HCT116 (cell line): ENCODE measurements at regions not wholly inside any gene's neighbourhood (a gene's known extent, or its start where the extent isn't known, plus 50 kb on each side); places are given as distances from the start of the nearest gene placed in this dataset.

Experiments used
- EZH2 ChIP-seq: fragments of 200-600 bp; sonication (generic); IDR thresholded peaks from 2 replicates; pipeline ENCODE4 v1.6.1; 2017; ENCODE audit warnings: antibody characterized with exemption, mixed run types
- TF ChIP-seq, protein P1 (sequence below), 3 experiments: fragments of 200-600 bp in 1 of 3; sonication (generic) in 1 of 3; IDR thresholded peaks in 2 of 3; conservative IDR thresholded peaks in 1 of 3; 2 replicates each; pipeline ENCODE4 v1.5.1; 2012 to 2017; ENCODE audit warnings: low read depth in 2 of 3, low read length in 2 of 3, antibody characterized with exemption in 1 of 3, borderline replicate concordance in 1 of 3, control low read depth in 1 of 3, mild to moderate bottlenecking in 1 of 3, mixed read lengths in 1 of 3, mixed run types in 1 of 3, moderate library complexity in 1 of 3; ENCODE audit not compliant: insufficient read depth in 1 of 3

DNA sequence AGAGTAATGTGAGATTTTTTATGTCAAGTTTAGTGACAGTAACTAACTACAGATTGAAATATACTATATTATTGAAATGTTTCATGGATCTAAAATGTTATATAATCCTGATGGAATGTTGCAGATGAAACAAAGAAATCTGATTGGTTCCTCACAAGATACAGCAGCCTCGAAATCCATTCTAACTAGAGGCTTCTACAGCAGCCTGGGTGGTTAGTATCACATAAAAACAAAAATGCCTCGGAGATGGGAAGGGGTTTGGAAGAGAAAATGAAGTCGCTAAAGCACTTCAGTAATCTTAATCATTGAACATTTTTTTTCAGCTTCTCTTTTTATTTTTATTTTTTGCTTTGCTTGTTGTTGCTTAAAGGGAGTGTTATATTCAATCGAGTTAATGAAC, 75.2 kb downstream of the TANC2 start:
- TF ChIP-seq, protein P1, sequence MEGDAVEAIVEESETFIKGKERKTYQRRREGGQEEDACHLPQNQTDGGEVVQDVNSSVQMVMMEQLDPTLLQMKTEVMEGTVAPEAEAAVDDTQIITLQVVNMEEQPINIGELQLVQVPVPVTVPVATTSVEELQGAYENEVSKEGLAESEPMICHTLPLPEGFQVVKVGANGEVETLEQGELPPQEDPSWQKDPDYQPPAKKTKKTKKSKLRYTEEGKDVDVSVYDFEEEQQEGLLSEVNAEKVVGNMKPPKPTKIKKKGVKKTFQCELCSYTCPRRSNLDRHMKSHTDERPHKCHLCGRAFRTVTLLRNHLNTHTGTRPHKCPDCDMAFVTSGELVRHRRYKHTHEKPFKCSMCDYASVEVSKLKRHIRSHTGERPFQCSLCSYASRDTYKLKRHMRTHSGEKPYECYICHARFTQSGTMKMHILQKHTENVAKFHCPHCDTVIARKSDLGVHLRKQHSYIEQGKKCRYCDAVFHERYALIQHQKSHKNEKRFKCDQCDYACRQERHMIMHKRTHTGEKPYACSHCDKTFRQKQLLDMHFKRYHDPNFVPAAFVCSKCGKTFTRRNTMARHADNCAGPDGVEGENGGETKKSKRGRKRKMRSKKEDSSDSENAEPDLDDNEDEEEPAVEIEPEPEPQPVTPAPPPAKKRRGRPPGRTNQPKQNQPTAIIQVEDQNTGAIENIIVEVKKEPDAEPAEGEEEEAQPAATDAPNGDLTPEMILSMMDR (IDR thresholded peaks at IDR 0.05 in 2 of 3, conservative IDR thresholded peaks at IDR 0.05 in 1 of 3; ENCODE audit: borderline replicate concordance in 1 of 3, insufficient read depth in 1 of 3, low read depth in 2 of 3, low read length in 2 of 3) = no peak
- no peak for TF ChIP-seq EZH2
